ENCODE measurements at regions not wholly inside any gene's neighbourhood (a gene's known extent, or its start where the extent isn't known, plus 50 kb on each side); places are given as distances from the start of the nearest gene placed in this dataset.
"Not testable (repeated sequence)": the region's sequence is repeated elsewhere in the genome, so short reads cannot be mapped to it uniquely, and the experiment has no call there.

DNA sequence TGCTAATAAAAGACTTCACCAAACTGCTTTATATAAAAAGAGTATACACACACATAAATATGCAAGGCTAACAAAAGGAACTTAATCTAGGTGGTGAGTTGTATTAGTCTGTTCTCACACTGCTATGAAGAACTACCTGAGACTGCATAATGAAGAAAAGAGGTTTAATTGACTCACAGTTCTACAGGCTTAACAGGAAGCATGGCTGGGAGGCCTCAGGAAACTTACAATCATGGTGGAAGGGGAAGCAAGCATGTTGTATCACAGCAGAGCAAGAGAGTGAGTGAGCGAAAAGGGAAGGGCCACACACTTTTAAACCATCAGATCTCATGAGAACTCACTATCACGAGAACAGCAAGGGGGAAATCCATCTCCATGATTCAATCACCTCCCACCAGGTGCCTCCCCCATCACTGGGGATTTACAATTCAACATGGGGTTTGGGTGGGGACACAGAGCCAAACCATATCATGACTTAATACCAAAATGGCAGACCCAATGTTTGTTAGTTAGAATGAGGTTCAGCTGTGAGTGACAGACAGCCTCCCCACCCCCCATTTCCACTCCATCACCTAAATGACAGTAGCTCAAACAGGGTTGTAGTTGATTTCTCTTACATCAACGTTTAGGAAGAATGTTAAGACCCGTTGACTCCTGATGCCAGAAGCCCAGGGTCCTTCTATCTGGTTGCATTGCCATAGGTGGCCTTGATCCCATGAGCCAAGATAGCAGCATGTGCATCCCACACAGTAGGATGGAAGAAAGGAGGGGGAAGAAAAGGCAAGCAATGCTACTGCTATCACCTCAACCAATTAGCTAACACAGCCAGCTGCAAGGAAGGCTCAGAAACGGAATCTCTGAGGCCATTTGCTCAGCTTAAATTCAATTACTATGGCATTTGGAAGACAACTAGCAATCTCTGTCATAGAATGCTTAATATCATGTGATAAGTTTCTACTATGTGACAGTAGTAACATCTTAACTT lies 77.0 kb downstream of the CCDC71L start:
- no peak for DNase-seq (ENCODE audit: low spot score)

DNA sequence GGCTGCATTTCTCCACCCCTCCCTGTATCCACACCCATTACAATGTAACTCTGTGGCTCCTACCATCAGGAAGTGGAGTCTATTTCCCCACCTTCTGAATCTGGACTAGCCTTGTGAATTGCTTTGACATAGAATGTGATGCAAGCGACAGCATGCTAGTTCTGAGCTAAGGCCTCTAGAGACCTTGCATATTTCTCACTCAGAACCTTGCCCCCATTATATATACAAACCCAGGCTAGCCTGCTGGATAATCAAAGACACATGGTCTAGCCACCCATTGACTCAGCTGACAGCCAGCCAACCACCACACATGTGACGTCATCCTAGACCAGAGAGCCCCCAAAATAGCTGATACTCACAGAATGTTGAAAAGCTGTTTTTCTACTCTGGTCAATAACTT lies 77.9 kb downstream of the CCDC71L start:
- DNase-seq (ENCODE audit: low spot score), result no peak

DNA sequence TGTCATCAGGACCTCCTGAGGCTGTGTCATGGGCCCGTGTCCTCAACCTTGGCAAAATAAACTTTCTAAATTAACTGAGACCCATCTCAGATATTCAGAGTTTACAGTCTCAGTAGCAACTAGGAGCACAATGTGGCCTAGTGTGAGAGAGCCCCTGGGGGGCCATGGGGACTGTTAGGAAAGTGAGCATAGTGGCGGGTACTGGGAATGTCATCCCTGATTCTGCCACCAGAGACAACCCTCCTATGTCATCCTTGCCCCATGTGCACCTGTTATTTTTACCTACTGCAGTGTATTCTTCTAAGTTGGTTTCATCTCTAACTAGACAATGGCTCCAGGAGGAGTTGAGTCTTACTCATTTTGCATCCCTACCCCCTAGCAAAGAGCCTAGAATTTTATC lies 78.6 kb downstream of the CCDC71L start:
- no peak for DNase-seq (ENCODE audit: low spot score)

DNA sequence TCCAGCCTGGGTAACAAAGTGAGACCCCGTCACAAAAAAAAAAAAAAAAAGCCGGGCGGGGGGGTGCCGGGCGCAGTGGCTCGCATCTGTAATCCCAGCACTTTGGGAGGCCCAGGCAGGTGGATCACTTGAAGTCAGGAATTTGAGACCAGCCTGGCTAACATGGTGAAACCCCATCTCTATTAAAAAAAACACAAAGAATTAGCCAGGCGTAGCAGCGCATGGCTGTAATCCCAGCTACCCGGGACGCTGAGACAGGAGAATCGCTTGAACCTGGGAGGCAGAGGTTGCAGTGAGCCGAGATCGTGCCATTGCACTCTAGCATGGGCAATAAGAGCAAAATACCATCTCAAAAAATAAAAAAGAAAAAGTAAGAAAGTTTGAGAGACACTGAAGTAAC lies 81.9 kb downstream of the CCDC71L start:
- DNase-seq (ENCODE audit: low spot score), result not testable (repeated sequence)

DNA sequence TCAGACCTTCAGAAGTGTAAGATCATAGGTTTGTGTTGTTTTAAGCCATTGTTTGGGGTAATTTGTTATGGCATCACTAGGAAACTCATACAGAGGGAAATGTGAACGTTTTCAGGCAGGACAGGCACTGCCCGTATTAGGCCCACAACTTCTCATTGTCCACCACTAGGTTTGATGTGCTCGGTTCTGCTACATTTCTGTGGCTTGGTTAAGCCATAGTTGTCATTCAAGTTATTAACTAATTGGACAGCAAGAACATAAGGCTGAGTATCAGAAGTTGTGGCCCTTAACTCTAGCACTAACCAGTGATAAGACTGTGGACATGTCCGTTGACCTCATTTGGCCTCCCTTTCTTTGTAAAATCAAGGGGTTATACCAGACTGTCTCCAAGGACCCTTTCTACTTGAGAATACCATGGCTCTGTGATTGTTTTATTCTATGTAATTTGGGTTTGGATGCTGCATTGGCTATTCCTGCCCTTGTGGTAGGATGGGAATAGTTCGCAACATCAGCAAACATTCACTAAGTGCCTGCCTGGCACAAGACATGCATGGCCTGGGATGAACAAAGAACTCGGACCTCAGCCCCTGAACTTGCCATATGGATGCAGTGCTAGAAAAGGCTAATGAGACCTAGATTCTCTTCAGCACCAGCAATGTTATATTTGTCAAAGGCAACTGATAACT lies 85.7 kb downstream of the CCDC71L start:
- DNase-seq (ENCODE audit: low spot score), result no peak

DNA sequence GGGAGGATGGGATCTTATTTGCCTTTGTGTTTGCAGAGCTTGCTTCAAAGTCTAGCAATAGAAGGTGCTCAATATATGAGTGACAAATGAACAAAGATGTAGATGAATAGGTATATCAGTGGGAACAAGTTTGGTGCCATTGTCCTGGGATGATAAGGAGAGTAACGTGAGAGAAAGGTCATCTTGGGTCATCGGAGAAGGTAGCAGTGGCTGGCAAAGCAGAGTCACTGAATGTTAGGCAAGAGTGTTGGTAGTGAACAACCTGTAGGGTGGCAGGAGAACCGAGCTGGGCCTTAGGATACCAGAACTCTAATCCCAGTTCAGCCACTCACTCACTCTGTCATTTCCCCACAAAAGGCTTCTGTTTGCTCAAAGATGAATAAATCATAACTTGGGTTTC lies 87.2 kb downstream of the CCDC71L start:
- DNase-seq (ENCODE audit: low spot score), result no peak

DNA sequence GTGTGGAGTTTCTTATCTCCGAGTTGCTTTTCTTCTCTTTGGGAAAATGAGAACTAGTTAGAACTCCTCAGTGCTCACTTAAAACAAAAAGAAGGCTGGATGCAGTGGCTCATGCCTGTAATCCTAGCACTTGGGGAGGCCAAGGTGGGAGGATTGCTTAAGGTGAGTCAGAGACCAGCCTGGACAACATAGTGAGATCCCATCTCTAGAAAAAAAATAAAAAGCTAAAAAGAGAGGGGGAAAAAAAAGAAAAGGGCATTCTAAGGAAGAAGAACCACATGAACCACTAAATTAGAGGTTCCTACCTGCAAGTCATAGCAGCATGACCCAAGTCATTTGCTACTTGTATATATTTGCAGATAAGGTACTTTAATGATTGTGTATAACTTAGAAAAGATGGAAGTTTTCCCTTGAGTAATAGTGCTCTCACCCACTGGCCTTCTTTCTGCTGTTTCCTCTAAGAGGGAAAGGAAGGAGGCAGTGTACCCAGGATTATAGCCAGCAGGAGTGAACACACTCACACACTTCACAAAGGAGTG lies 87.8 kb downstream of the CCDC71L start:
- no peak for DNase-seq (ENCODE audit: low spot score)

DNA sequence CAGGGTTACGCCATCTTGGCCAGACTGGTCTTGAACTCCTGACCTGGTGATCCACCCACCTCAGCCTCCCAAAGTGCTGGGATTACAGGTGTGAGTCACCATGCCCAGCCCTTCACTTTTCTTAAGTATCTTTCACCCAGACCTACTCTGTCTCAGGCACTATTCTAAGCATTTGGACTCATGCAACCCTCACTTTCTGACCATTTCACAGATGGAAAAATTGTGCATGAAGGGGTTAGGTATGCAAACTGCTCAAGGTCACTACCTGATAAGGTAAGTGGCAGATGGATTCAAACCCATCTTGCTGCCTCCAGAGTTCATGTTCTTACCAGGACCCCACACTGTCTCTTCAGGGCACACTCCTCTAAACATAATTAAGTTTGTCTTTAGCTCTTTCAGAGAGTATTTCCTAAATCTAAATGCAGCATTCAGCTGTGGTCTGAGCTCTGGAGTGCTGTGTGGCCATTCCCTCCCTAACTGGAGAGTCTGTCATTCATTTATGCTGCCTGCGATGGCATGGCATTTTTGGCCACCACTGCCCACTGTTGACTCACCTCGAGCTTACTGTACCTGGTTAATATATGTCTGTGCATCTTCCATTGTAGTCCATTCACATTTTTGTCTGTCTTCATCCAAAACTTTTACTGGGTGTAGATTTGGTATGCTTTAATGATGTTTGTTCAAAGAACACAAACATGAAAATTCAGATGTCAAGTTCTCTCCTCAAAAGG lies 88.4 kb downstream of the CCDC71L start:
- peak; percentile 78 for DNase-seq (ENCODE audit: low spot score)

DNA sequence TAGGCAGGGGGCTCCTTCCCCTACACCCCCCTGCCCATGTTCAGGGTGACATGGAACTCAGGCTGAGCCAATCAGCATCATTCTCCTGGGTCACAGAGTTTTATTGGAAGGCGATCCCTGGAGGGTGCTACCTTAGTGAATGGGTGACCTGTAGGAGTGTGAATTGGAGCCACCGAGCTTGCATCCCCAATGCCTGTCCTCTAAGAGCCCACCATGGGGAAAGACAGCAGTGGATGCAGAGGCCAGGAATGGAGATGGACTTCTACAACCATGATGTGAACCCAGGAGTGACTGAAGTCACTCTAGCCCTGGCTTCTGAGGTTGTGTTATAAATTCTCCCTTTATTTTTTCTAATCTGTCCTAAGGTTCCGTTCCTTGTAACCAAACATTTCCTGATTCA lies 89.4 kb downstream of the CCDC71L start:
- DNase-seq (ENCODE audit: low spot score), result no peak

DNA sequence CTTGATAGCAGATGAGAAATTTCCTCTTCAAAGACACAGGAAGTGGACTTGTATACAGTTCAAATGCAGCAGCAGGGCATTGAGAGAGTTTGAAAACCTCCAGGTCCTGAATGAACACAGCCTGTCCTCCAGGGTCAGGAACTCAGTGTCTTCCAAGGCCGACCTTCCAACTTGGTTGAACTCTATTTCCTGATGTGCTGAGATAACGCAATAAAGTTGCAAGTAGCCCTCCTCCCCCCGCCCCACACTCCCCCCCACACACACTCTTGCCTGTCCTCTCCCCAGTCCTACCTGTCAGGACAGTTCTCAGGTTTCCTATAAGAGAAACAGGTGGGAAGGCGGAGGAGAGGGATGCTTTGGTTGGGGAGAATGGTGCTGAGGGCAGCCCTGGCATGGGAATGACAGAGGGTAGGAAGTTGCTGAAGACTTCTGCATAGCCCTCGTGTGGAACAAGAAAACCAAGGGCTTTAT lies 90.0 kb downstream of the CCDC71L start:
- DNase-seq (ENCODE audit: low spot score), result no peak

DNA sequence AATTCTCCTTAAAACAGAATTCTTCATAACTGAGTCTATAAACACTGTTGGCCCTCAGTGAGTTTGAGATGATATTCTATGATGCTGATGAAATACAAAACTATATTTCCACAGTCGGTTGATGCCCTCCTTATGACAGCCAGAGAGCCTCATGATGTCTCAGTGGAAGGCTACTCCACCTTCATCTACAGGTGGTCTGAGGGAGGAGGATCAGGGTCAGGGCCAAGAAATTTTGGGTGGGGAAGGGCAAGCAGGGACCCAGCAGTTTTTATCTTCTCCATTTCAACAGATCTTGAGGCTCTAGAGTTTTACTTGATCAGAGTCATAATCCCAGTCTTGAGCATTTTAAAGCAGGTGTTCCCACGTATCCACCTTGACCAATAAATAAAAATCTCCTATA lies 90.8 kb downstream of the CCDC71L start:
- DNase-seq (ENCODE audit: low spot score), result no peak

DNA sequence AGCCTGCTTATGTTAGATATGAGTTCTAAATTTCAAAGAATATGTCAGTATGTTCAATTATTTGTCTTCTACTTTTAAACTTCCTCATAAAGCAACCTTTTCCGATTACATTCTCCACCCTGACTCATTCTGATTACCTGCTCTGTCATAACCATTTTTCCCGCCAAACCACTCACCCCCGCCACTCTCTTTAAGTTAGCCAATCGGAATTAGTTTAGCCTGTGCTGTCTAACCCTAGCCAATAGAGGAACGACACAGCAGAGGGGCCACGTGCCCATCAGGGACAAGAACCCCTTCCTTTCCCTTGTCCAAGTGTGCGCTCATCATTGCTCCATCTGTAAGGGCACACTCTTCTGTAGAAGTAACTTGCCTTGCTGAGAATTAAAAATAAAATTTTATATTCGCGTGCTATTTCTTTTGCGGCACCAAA lies 91.4 kb downstream of the CCDC71L start:
- DNase-seq (ENCODE audit: low spot score), result no peak

DNA sequence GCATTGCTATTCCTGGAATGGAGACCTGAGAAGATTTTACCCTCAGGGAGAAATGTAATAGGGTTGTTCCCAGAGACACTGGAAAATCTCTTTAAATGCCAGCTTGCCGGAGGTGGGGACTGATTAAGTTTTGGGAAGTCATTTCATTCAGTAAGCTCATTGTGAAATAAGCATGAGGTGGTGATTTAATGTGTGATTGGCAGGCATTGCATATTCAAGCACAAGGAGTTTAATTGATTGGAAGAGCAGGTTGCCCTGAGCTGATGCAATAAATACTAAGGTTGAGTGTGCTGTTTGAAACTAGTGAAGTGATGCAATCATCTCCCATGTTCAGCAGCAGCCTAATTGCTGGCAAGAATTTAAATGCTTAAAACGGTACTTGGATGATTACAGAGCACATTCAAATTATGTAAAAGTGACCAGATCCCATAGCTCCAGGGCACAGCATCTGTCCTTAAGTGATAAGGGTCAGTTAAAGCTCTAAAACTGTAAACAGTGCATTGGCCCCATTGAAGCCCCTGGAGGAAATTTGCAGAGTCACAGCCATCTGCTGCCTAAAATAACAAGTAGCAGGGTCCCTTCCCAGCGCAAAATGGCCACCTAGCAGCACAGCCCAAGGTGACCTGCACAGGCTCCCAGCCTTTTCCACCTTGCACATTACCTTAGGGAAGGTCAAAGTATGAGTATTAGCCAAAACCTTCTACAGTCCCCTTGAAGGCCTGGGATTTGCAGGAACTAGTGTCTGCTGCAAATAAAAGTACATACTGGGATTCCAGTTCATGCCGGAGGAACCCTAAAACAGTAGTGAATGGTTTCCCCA lies 92.1 kb downstream of the CCDC71L start:
- DNase-seq (ENCODE audit: low spot score), result peak; percentile 47

DNA sequence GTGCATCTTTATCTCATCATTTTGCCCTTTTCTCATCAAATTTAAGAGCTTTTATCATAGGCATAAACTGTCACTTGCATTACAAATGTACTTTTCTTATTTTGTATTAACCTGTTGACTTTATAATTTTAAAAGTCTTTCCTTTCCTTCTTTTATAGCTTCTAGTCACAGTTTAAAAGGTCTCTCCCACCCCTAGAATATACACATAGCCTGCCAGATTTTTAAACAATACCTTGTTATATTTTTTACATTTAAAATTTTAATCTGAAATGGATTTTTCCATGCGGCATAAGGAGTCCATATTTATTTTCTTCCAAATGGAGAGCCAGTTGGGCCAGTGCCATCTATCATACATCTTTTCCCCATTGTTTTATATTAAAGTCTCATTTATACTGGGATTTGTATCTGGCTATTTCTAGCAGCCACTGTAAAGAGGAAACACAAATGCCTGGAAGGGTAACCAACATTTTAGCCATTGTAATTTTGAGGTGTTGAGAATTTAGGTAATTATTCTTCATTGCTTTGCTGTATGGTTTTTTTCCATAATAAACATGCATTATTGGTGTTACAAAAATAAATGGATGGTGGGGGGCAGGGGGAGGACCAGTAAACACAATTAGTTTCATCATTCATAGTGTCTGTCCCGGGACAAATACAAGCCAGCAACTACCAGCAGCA lies 92.8 kb downstream of the CCDC71L start:
- no peak for DNase-seq (ENCODE audit: low spot score)

DNA sequence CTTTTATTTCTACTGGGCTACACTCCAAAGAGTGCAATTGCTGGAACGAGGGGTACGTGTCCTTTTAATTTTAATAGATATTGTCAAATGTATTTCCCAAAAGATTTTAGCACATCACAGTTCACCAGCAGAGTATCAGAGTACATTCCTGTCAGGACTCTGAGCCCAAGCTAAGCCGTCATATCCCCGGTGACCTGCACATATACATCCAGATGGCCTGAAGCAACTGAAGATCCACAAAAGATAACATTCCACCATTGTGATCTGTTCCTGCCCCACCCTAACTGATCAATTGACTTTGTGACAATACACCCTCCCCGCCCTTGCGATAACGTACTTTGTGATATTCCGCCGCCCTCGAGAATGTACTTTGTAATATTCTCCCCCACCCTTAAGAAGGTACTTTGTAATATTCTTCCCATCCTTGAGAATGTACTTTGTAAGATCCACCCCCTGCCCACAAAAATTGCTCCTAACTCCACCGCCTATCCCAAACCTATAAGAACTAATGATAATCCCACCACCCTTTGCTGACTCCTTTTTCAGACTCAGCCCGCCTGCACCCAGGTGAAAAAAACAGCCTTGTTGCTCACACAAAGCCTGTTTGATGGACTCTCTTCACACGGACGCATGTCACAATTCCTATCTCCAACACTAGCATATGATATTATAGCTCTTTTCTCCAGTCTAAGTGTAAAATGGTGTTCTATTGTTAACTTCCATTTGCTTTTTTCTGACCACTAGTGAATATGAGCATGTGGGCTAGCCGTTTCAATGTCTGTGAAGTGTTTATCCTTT lies 93.6 kb downstream of the CCDC71L start:
- DNase-seq (ENCODE audit: low spot score), result not testable (repeated sequence)

DNA sequence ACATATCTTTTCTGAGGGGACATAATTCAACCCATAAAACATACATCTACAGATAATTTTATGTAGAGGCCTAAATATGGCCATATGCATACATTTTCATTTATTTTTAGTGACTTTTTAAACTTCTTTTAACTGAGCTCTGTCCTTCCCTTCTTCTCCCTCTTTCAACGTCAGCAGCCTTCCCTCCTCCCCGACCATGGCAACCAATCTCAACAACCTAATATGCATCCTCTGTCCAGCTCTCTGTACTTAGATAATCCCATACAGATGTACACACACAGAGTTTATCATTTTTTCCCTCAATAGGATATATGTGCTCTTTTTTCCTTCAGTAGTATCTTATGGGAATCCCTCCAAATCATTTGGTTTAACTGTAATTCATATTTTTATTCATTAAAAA lies 94.3 kb downstream of the CCDC71L start:
- no peak for DNase-seq (ENCODE audit: low spot score)

DNA sequence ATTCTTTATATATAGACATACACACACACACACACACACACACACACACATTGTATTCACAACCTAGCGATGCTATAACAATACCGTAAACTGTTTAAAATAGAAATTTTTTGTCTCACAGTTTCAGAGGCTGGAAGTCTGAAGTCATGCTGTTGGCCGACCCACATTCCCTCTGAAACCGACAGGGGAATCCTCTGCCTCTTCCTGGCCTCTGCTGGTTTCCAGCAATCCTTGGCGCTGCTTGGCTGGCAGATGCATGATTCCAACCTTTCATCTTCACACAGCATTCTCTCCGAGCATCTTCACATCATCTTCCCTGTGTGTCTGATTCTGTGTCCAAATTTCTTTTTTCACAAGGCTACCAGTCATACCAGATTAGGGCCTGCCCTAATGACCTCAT lies 94.8 kb downstream of the CCDC71L start:
- no peak for DNase-seq (ENCODE audit: low spot score)

DNA sequence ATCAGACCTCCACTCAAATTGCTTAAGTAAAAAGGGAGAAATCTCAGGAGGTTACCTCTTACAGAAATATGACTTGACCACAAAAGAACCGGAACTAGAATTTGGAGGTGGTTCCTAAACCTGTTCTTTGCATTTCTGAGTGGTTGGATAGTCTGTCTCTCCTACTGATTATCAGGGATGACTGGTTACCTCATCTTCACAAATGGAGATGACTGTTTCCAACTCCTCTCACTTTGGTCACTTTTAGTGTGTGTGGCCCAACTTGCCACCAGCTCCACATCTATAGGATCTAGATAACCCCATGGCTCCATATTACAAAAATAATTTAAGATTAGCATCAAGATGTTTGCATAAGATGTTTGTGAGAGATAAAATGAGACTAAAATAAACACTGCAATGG lies 95.5 kb downstream of the CCDC71L start:
- DNase-seq (ENCODE audit: low spot score), result no peak

DNA sequence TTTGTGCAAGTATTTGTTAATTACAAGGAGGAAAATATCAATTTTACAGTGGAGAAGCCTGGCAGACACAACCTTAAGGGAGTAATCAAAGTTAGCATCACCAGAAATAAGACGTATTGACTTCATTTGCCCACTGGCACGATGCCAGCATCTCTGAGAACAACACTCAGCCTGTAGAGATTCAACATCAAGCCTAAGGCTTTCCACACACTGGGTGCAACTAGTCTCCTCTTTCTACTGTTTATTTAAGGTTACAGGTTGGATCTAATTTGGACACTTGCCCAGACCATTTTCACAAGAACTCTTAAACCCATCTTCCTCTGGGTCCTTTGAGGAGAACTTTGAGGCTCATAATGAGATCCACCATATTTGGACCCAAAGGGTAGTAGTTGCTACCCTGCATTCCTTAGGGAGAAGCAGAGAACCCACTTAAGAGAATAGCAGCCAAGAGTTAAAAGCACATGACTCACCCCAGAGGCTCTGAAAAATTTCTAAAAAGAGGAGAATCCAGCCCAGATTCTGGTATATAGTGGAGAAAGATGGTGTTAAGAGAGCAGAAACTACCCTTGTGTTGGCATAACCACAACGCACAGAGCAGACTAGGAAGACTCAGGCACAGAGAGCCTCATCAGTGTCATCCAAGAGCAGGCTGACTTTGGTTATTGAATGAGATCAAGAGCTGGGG lies 97.3 kb downstream of the CCDC71L start:
- DNase-seq (ENCODE audit: low spot score), result no peak
